ENCODE measurements at regions not wholly inside any gene's neighbourhood (a gene's known extent, or its start where the extent isn't known, plus 50 kb on each side); places are given as distances from the start of the nearest gene placed in this dataset.

- no peaks in the 10 kb centered on the region for H3K9me2 ChIP-seq (replicated peaks; ENCODE audit: low read length)
- H4K20me1 ChIP-seq (ENCODE audit: low read length): no peaks in the 10 kb centered on the region
- DNase-seq: no peak
- no peaks in the 10 kb centered on the region for H3K36me3 ChIP-seq (ENCODE audit: low read depth, low read length)
- intact Hi-C loops (cut with micrococcal nuclease): no loop called here
- ChIA-PET CTCF (no interaction called here), POLR2A (ENCODE audit: unreplicated experiment) (no interaction called here)
- no peak for TF ChIP-seq CTCF (conservative IDR thresholded peaks at IDR 0.05; ENCODE audit: low read depth, low read length)
- TF ChIP-seq EZH2phosphoT487 (IDR thresholded peaks at IDR 0.05; ENCODE audit: borderline replicate concordance, low read length): no peak
- TF ChIP-seq EZH2 (IDR thresholded peaks at IDR 0.05; ENCODE audit: low read length, unreplicated experiment): no peak
- BruUV-seq (replicated peaks): no TSS peak
- no peaks in the 10 kb centered on the region for H3K27me3 ChIP-seq (ENCODE audit: low read length)
- H3K4me1 ChIP-seq (ENCODE audit: insufficient read depth, low read length): no peaks in the 10 kb centered on the region
- H3K9me3 ChIP-seq (ENCODE audit: low read length): no peaks in the 10 kb centered on the region
- no peak overlapping the region for H3K4me3 ChIP-seq (ENCODE audit: low read length)
- no peak overlapping the region for H3K27ac ChIP-seq (ENCODE audit: low read length)
- ATAC-seq: no peak
- H3K79me2 ChIP-seq (ENCODE audit: low read length): no peaks in the 10 kb centered on the region
- H3K4me2 ChIP-seq (ENCODE audit: low read length): no peak overlapping the region
- no peaks in the 10 kb centered on the region for H3F3A ChIP-seq (ENCODE audit: low read length, unreplicated experiment)
- no peak overlapping the region for H2AFZ ChIP-seq (ENCODE audit: low read length)
- H3K9ac ChIP-seq (ENCODE audit: low read length): no peak overlapping the region
Measured at GRCh38 chr1:98203466-98203865, 282.6 kb upstream of the DPYD start.

- CTCF ChIA-PET: no interaction called here
- Histone ChIP-seq H3K36me3 (ENCODE audit: low read depth, low read length) (no peaks in the 10 kb centered on the region), H3K4me3 (ENCODE audit: low read length) (no peak overlapping the region), H3K79me2 (ENCODE audit: low read length) (no peaks in the 10 kb centered on the region), H2AFZ (ENCODE audit: low read length) (no peak overlapping the region), H3K9me2 (replicated peaks; ENCODE audit: low read length) (no peaks in the 10 kb centered on the region), H3K9ac (ENCODE audit: low read length) (no peak overlapping the region), H3K27me3 (ENCODE audit: low read length) (no peaks in the 10 kb centered on the region), H4K20me1 (ENCODE audit: low read length) (no peaks in the 10 kb centered on the region), H3K27ac (ENCODE audit: low read length) (no peak overlapping the region), H3K4me1 (ENCODE audit: insufficient read depth, low read length) (no peaks in the 10 kb centered on the region), H3K9me3 (ENCODE audit: low read length) (no peaks in the 10 kb centered on the region), H3F3A (ENCODE audit: low read length, unreplicated experiment) (no peaks in the 10 kb centered on the region), H3K4me2 (ENCODE audit: low read length) (no peak overlapping the region)
- POLR2A ChIA-PET (ENCODE audit: unreplicated experiment): no interaction called here
- no peak for DNase-seq
- BruUV-seq (replicated peaks): no TSS peak
- no peak for TF ChIP-seq EZH2 (IDR thresholded peaks at IDR 0.05; ENCODE audit: low read length, unreplicated experiment)
- TF ChIP-seq CTCF (conservative IDR thresholded peaks at IDR 0.05; ENCODE audit: low read depth, low read length): no peak
- TF ChIP-seq EZH2phosphoT487 (IDR thresholded peaks at IDR 0.05; ENCODE audit: borderline replicate concordance, low read length): no peak
- no peak for ATAC-seq
- intact Hi-C loops (cut with micrococcal nuclease): no loop called here
Measured at GRCh38 chr1:98201666-98202081, 280.8 kb upstream of the DPYD start.

GRCh38 chr1:98197356-98197755 is 276.5 kb upstream of the DPYD start:
- DNase-seq (no peak), ATAC-seq (no peak)
- no peaks in the 10 kb centered on the region for H3F3A ChIP-seq (ENCODE audit: low read length, unreplicated experiment)
- no TSS peak for BruUV-seq (replicated peaks)
- H3K4me2 ChIP-seq (ENCODE audit: low read length): no peak overlapping the region
- H3K27me3 ChIP-seq (ENCODE audit: low read length): no peaks in the 10 kb centered on the region
- intact Hi-C loops (cut with micrococcal nuclease): no loop called here
- no peak overlapping the region for H3K27ac ChIP-seq (ENCODE audit: low read length)
- no peaks in the 10 kb centered on the region for H3K9me2 ChIP-seq (replicated peaks; ENCODE audit: low read length)
- no peak overlapping the region for H2AFZ ChIP-seq (ENCODE audit: low read length)
- no peaks in the 10 kb centered on the region for H3K79me2 ChIP-seq (ENCODE audit: low read length)
- no peak overlapping the region for H3K4me3 ChIP-seq (ENCODE audit: low read length)
- no peaks in the 10 kb centered on the region for H4K20me1 ChIP-seq (ENCODE audit: low read length)
- H3K4me1 ChIP-seq (ENCODE audit: insufficient read depth, low read length): no peaks in the 10 kb centered on the region
- H3K9ac ChIP-seq (ENCODE audit: low read length): no peak overlapping the region
- no peak for TF ChIP-seq EZH2phosphoT487 (IDR thresholded peaks at IDR 0.05; ENCODE audit: borderline replicate concordance, low read length)
- TF ChIP-seq EZH2 (IDR thresholded peaks at IDR 0.05; ENCODE audit: low read length, unreplicated experiment): no peak
- TF ChIP-seq CTCF (conservative IDR thresholded peaks at IDR 0.05; ENCODE audit: low read depth, low read length): no peak
- no peaks in the 10 kb centered on the region for H3K9me3 ChIP-seq (ENCODE audit: low read length)
- CTCF ChIA-PET: no interaction called here
- H3K36me3 ChIP-seq (ENCODE audit: low read depth, low read length): no peaks in the 10 kb centered on the region
- POLR2A ChIA-PET (ENCODE audit: unreplicated experiment): interaction anchor here (0.5 kb wide), 1 partner anchor 26 kb away, joined by 4 read pairs; no protein-coding TSS in a partner anchor
